ENCODE measurements at regions not wholly inside any gene's neighbourhood (a gene's known extent, or its start where the extent isn't known, plus 50 kb on each side); places are given as distances from the start of the nearest gene placed in this dataset.
A peak's percentile ranks its signal among the peaks of the same experiment; 100 is the strongest.
"Not testable (repeated sequence)": the region's sequence is repeated elsewhere in the genome, so short reads cannot be mapped to it uniquely, and the experiment has no call there.

DNA sequence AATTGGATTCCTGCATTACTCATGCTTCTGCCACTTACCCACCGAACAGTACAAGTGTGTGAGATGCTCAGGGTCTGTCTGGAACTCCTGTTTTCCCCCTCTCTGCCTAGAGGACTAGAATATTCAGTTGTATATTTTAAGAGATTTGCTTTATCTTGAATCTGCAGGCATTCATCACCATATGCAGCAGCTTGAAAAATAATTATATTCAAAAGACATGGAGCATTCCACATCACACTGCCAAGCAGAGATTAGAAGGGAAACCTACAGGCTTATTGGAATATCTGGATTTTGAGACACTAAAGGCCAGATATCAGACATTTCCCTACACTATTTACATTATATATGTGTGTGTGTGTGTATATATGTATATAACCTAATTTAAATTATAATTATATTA lies 382.8 kb upstream of the POM121L12 start:
- Histone ChIP-seq H3K27me3 (ENCODE audit: insufficient read depth, low read length) (no peaks in the 10 kb centered on the region), H3K4me1 (ENCODE audit: insufficient read depth, low read length) (no peaks in the 10 kb centered on the region), H3K36me3 (ENCODE audit: insufficient read depth, low read length) (no peaks in the 10 kb centered on the region), H2AFZ (ENCODE audit: low read depth, low read length) (no peak overlapping the region), H3K4me3 (ENCODE audit: low read length) (no peak overlapping the region), H3K9me3 (ENCODE audit: low read length) (no peaks in the 10 kb centered on the region)

GRCh38 chr7:52648872-52649271 lies 386.6 kb upstream of the POM121L12 start:
- Histone ChIP-seq H2AFZ (ENCODE audit: low read depth, low read length) (no peak overlapping the region), H3K27me3 (ENCODE audit: insufficient read depth, low read length) (no peaks in the 10 kb centered on the region), H3K4me3 (ENCODE audit: low read length) (no peak overlapping the region), H3K36me3 (ENCODE audit: insufficient read depth, low read length) (no peaks in the 10 kb centered on the region), H3K9me3 (ENCODE audit: low read length) (no peaks in the 10 kb centered on the region), H3K4me1 (ENCODE audit: insufficient read depth, low read length) (no peaks in the 10 kb centered on the region)

DNA sequence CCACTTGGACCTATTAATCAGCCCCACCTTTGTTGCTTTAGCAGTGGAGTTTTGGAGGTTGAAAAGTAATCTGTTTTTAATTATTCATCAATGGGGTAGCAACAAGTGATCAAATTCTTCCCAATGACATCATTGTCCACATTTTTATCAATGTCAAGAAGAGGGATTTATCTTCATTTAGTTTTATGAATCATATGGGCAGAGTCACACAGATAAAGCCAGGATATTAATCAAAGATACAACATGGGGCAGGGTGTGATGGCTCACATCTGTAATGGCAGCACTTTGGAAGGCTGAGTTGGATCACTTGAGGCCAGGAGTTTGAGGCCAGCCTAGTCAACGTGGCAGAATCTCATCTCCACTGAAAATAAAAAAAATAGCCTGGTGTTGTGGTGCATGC lies 388.4 kb upstream of the POM121L12 start:
- Histone ChIP-seq H3K36me3 (ENCODE audit: insufficient read depth, low read length) (no peaks in the 10 kb centered on the region), H2AFZ (ENCODE audit: low read depth, low read length) (no peak overlapping the region), H3K27me3 (ENCODE audit: insufficient read depth, low read length) (no peaks in the 10 kb centered on the region), H3K4me1 (ENCODE audit: insufficient read depth, low read length) (no peaks in the 10 kb centered on the region), H3K9me3 (ENCODE audit: low read length) (no peaks in the 10 kb centered on the region), H3K4me3 (ENCODE audit: low read length) (no peak overlapping the region)

- Histone ChIP-seq H3K4me3 (ENCODE audit: low read length) (no peak overlapping the region), H3K9me3 (ENCODE audit: low read length) (no peaks in the 10 kb centered on the region), H2AFZ (ENCODE audit: low read depth, low read length) (no peak overlapping the region), H3K36me3 (ENCODE audit: insufficient read depth, low read length) (no peaks in the 10 kb centered on the region), H3K27me3 (ENCODE audit: insufficient read depth, low read length) (no peaks in the 10 kb centered on the region), H3K4me1 (ENCODE audit: insufficient read depth, low read length) (peaks cover 7% of the 10 kb centered on the region)
Observed at GRCh38 chr7:52639981-52640380, 395.5 kb upstream of the POM121L12 start.

- Histone ChIP-seq H3K36me3 (ENCODE audit: insufficient read depth, low read length) (no peaks in the 10 kb centered on the region), H3K9me3 (ENCODE audit: low read length) (no peaks in the 10 kb centered on the region), H3K4me1 (ENCODE audit: insufficient read depth, low read length) (peaks cover 10% of the 10 kb centered on the region), H3K4me3 (ENCODE audit: low read length) (no peak overlapping the region), H2AFZ (ENCODE audit: low read depth, low read length) (no peak overlapping the region), H3K27me3 (ENCODE audit: insufficient read depth, low read length) (no peaks in the 10 kb centered on the region)
Observed at GRCh38 chr7:52639126-52639525, 396.3 kb upstream of the POM121L12 start.

DNA sequence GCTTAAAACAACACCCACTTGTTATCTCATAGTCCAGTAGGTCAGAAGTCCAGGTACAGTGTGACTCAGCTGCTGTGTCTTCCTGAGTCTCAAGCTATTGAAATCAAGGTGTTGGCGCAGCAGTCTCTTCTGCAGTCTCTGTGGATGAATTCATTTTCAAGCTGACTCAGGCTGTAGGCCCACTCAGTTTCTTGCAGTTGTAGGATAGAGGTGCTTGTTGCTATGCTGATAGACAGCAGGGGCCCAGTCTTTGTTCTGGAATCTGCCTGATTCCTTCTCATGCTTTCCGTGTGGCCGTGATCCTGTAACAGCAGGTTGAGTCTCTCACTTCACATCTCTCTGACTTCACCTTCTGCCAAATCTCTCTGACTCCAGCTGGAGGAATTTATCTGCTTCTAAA lies 400.4 kb upstream of the POM121L12 start:
- no peaks in the 10 kb centered on the region for H3K9me3 ChIP-seq (ENCODE audit: low read length)
- H3K4me1 ChIP-seq (ENCODE audit: insufficient read depth, low read length), result peaks cover 10% of the 10 kb centered on the region
- H2AFZ ChIP-seq (ENCODE audit: low read depth, low read length), result peak overlapping the region; percentile 39
- H3K36me3 ChIP-seq (ENCODE audit: insufficient read depth, low read length), result no peaks in the 10 kb centered on the region
- H3K27me3 ChIP-seq (ENCODE audit: insufficient read depth, low read length), result no peaks in the 10 kb centered on the region
- H3K4me3 ChIP-seq (ENCODE audit: low read length), result no peak overlapping the region

DNA sequence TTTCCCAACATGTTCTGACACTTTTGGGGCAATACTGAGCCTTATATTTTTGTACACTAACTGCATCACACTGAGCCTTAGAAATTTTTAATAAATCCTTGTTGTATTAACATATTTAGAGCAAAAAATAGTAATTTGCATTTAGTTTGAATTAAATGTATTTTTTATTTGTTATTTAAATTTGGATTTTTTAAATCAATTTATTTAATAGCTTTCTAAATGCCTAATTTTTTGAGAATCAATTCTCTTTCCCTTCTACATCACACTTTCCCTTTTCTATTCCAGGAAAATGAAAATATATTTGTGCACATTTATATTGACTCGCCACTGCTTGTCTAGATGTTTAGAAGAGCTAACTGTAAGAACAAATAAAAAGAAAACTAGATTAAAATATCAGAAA lies 414.6 kb upstream of the POM121L12 start:
- H3K27me3 ChIP-seq (ENCODE audit: insufficient read depth, low read length), result no peaks in the 10 kb centered on the region
- H3K4me3 ChIP-seq (ENCODE audit: low read length), result no peak overlapping the region
- no peak overlapping the region for H2AFZ ChIP-seq (ENCODE audit: low read depth, low read length)
- H3K36me3 ChIP-seq (ENCODE audit: insufficient read depth, low read length), result no peaks in the 10 kb centered on the region
- H3K4me1 ChIP-seq (ENCODE audit: insufficient read depth, low read length), result no peaks in the 10 kb centered on the region
- no peaks in the 10 kb centered on the region for H3K9me3 ChIP-seq (ENCODE audit: low read length)

DNA sequence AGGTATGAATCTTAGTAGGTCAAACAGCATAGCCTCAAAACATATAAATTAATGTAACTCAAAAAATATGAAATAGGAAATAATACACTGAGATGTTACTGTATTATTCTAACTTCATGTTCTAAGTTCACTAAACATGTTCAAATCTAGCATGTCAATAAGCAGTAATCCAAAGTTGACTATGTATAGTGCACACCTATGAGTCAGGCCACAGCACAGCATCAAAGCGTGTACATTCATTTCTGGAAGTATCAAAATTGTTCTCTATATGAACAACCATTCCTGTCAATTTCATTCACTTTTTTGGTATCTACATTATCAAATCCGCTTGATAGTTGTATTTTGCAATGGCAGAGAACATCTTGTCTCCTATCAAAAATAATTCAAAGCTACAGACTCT lies 418.9 kb upstream of the POM121L12 start:
- Histone ChIP-seq H3K4me3 (ENCODE audit: low read length) (no peak overlapping the region), H3K4me1 (ENCODE audit: insufficient read depth, low read length) (no peaks in the 10 kb centered on the region), H3K9me3 (ENCODE audit: low read length) (no peaks in the 10 kb centered on the region), H3K27me3 (ENCODE audit: insufficient read depth, low read length) (no peaks in the 10 kb centered on the region), H2AFZ (ENCODE audit: low read depth, low read length) (no peak overlapping the region), H3K36me3 (ENCODE audit: insufficient read depth, low read length) (no peaks in the 10 kb centered on the region)

GRCh38 chr7:52615021-52615695 lies 420.3 kb upstream of the POM121L12 start:
- H3K4me3 ChIP-seq (ENCODE audit: low read length), result no peak overlapping the region
- H3K27me3 ChIP-seq (ENCODE audit: insufficient read depth, low read length), result no peaks in the 10 kb centered on the region
- H3K36me3 ChIP-seq (ENCODE audit: insufficient read depth, low read length), result no peaks in the 10 kb centered on the region
- no peaks in the 10 kb centered on the region for H3K9me3 ChIP-seq (ENCODE audit: low read length)
- no peaks in the 10 kb centered on the region for H3K4me1 ChIP-seq (ENCODE audit: insufficient read depth, low read length)
- no peak overlapping the region for H2AFZ ChIP-seq (ENCODE audit: low read depth, low read length)

- Histone ChIP-seq H3K36me3 (ENCODE audit: insufficient read depth, low read length) (no peaks in the 10 kb centered on the region), H3K27me3 (ENCODE audit: insufficient read depth, low read length) (no peaks in the 10 kb centered on the region), H3K4me1 (ENCODE audit: insufficient read depth, low read length) (no peaks in the 10 kb centered on the region), H2AFZ (ENCODE audit: low read depth, low read length) (peak overlapping the region; percentile 38), H3K4me3 (ENCODE audit: low read length) (no peak overlapping the region), H3K9me3 (ENCODE audit: low read length) (peaks cover 2% of the 10 kb centered on the region)
Observed at GRCh38 chr7:52609511-52609910, 425.9 kb upstream of the POM121L12 start.

DNA sequence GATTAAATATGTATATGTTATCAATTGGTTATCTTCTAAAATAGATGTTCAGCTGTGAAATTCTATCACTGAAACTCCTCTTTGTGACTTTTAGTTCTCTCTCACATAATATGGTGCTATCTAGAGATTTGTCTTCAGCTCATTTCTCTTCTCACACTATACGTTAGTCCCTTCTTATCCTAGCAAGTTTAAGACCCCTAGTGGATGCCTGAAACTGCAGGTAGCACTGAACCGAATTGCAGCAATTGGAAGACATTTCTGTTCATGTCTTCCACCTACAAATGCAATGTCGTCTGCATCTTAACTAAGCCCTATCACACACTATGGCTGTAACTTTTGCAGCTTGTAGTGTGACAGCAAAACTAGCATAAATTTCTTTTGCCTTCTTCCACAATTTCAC lies 442.7 kb upstream of the POM121L12 start:
- Histone ChIP-seq H3K36me3 (ENCODE audit: insufficient read depth, low read length) (no peaks in the 10 kb centered on the region), H3K4me1 (ENCODE audit: insufficient read depth, low read length) (peaks cover 9% of the 10 kb centered on the region), H3K27me3 (ENCODE audit: insufficient read depth, low read length) (no peaks in the 10 kb centered on the region), H2AFZ (ENCODE audit: low read depth, low read length) (no peak overlapping the region), H3K4me3 (ENCODE audit: low read length) (no peak overlapping the region), H3K9me3 (ENCODE audit: low read length) (no peaks in the 10 kb centered on the region)

DNA sequence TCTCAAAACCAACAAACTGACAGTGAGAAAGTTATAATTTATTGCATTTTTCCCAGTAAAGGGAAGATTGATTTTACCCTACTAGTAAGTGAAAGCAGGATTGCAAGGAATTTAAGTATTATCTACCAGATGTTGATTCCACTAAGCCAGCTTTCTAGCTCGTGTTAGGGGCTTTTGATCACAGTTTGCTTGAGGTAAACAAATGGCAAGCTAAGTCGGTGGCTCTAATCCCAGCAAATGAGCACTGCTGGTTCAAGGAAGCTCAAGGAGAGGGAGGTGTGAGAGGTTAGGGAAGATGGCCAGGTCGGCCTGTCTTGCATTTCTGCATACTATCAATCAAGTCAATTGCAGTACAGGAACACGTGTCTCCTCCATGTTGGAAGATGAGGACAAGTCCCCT lies 448.7 kb upstream of the POM121L12 start:
- H2AFZ ChIP-seq (ENCODE audit: low read depth, low read length), result no peak overlapping the region
- no peaks in the 10 kb centered on the region for H3K27me3 ChIP-seq (ENCODE audit: insufficient read depth, low read length)
- no peaks in the 10 kb centered on the region for H3K36me3 ChIP-seq (ENCODE audit: insufficient read depth, low read length)
- H3K4me3 ChIP-seq (ENCODE audit: low read length), result no peak overlapping the region
- H3K9me3 ChIP-seq (ENCODE audit: low read length), result no peaks in the 10 kb centered on the region
- peaks cover 17% of the 10 kb centered on the region for H3K4me1 ChIP-seq (ENCODE audit: insufficient read depth, low read length)

- no peaks in the 10 kb centered on the region for H3K27me3 ChIP-seq (ENCODE audit: insufficient read depth, low read length)
- no peaks in the 10 kb centered on the region for H3K9me3 ChIP-seq (ENCODE audit: low read length)
- peaks cover 17% of the 10 kb centered on the region for H3K4me1 ChIP-seq (ENCODE audit: insufficient read depth, low read length)
- no peak overlapping the region for H3K4me3 ChIP-seq (ENCODE audit: low read length)
- H3K36me3 ChIP-seq (ENCODE audit: insufficient read depth, low read length), result no peaks in the 10 kb centered on the region
- H2AFZ ChIP-seq (ENCODE audit: low read depth, low read length), result no peak overlapping the region
Observed at GRCh38 chr7:52584041-52584440, 451.4 kb upstream of the POM121L12 start.

DNA sequence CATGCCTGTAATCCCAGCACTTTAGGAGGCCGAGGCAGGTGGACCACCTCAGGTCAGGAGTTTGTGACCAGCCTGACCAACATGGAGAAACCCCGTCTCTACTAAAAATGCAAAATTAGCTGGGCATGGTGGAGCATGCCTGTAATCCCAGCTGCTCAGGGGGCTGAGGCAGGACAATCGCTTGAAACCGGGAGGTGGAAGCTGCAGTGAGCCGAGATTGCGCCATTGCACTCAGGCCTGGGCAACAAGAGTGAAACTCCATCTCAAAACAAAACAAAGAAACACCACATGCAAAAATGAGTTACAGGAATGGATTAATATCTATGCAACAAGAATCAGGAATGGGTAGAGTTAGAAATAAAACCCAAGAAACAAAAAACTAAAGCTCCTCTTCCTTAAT lies 462.3 kb upstream of the POM121L12 start:
- H3K4me3 ChIP-seq (ENCODE audit: low read length), result not testable (repeated sequence)

More for the DNA sequence above, 462.3 kb upstream of the POM121L12 start:
- H2AFZ ChIP-seq (ENCODE audit: low read depth, low read length); H3K9me3 ChIP-seq (ENCODE audit: low read length); H3K27me3 ChIP-seq (ENCODE audit: insufficient read depth, low read length); H3K4me1 ChIP-seq (ENCODE audit: insufficient read depth, low read length); H3K36me3 ChIP-seq (ENCODE audit: insufficient read depth, low read length): not testable (repeated sequence)
